Lower leg skin (tissue), 3 donors: ENCODE measurements at regions not wholly inside any gene's neighbourhood (a gene's known extent, or its start where the extent isn't known, plus 50 kb on each side); places are given as distances from the start of the nearest gene placed in this dataset.

ENCODE experiments used
- POLR2A ChIP-seq, 2 donors: fragments of 450-650 bp; IDR thresholded peaks; one replicate each; pipeline ENCODE4 v1.6.1; 2016 to 2017; ENCODE audit warnings: antibody characterized with exemption in 2 of 2, mild to moderate bottlenecking in 1 of 2, moderate library complexity in 1 of 2
- TF ChIP-seq, protein P1 (sequence below), 3 donors: fragments of 450-650 bp; IDR thresholded peaks; one replicate each; pipeline ENCODE4 v1.5.1; 2016; ENCODE audit warnings: antibody characterized with exemption in 3 of 3, mild to moderate bottlenecking in 3 of 3, moderate library complexity in 2 of 3

DNA sequence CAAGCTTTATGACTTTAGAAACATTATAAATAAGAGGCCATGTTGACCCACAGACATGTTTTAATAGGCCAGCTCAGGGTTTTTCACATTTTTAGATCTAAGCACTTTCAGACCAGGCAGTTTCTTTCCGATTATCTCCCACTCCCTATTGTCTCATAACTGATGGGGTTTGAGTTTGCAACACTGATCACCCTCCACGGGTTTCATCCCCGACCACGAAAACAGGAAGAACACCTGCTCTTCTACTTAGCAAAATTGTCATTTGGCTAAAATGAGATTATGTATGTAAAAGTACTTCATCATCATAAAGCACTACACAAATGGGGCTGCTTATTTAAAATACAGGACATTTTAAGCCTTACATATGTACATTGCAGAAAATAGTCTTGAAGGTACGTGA lies 407.9 kb downstream of the HNRNPD start:
- TF ChIP-seq, protein P1, sequence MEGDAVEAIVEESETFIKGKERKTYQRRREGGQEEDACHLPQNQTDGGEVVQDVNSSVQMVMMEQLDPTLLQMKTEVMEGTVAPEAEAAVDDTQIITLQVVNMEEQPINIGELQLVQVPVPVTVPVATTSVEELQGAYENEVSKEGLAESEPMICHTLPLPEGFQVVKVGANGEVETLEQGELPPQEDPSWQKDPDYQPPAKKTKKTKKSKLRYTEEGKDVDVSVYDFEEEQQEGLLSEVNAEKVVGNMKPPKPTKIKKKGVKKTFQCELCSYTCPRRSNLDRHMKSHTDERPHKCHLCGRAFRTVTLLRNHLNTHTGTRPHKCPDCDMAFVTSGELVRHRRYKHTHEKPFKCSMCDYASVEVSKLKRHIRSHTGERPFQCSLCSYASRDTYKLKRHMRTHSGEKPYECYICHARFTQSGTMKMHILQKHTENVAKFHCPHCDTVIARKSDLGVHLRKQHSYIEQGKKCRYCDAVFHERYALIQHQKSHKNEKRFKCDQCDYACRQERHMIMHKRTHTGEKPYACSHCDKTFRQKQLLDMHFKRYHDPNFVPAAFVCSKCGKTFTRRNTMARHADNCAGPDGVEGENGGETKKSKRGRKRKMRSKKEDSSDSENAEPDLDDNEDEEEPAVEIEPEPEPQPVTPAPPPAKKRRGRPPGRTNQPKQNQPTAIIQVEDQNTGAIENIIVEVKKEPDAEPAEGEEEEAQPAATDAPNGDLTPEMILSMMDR (IDR thresholded peaks at IDR 0.05): no peak
- TF ChIP-seq POLR2A (IDR thresholded peaks at IDR 0.05): no peak
